ENCODE measurements at regions not wholly inside any gene's neighbourhood (a gene's known extent, or its start where the extent isn't known, plus 50 kb on each side); places are given as distances from the start of the nearest gene placed in this dataset.

DNA sequence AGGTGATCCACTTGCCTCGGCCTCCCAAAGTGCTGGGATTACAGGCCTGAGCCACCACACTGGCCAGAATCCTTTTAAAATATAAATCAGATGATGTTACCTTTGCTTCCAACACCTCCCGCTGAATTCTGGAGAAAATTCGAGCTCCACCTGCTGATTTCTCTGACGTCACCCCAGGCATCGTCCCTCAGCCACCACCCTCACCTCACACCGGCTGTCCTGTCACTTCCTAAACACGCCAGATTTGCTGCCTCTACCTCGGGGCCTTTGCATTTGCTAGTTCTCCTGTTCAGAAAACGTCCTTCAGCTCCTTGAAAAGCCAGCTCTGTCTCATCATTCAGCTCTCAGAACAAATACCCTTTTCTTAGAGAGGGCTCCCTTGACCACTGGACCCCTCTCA lies 57.9 kb downstream of the FBXO2 start:
- no peak for DNase-seq

DNA sequence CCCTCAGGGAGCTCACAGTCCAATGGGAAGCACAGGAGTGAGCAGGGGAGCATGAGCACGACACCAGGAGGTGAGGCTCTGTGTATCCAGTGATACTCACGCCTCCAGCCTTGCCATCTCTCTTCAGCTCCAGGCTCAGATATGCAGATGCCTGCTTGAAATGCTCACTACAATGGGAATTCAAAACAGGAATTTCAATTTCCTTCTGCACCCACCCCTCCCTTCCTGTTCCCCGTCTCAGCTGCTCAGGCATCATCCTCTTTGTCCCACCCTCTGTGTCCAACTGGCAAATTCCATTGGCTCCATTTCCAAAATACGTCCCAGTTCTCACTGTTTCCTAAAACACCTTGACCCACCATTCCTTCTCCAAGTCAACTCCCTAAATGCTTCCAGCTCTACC lies 58.9 kb downstream of the FBXO2 start:
- no peak for DNase-seq

GRCh38 chr1:11594625-11595024 lies 59.6 kb downstream of the FBXO2 start:
- DNase-seq = no peak

GRCh38 chr1:11594222-11594621 lies 60.0 kb downstream of the FBXO2 start:
- peak; percentile 12 for DNase-seq

- no peak for DNase-seq
These were observed 61.5 kb downstream of the FBXO2 start for GRCh38 chr1:11592752-11593151.

DNA sequence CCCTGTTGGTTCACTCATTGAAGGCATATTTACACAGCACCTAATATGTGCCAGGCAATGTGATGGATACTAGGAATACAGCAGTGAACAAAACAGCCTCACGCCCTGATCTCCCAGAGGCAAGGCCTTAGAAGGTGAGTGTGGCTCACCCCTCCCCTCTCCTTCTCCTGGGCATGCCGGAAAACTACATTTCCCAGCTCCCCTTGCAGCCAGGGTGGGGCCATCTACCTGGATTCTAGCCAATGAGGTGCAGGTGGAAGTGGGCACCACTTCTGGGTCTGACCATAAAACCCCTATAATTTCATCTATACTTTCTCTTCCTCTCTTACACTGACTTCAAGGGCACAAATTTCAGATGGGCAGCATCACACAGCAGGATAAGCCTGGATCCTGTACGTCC lies 63.8 kb downstream of the FBXO2 start:
- DNase-seq = no peak

All from activated CD4-positive, alpha-beta T cell treated with anti-CD3 and anti-CD28 coated beads for 48 hours (primary cell).